ENCODE measurements at regions not wholly inside any gene's neighbourhood (a gene's known extent, or its start where the extent isn't known, plus 50 kb on each side); places are given as distances from the start of the nearest gene placed in this dataset.

DNA sequence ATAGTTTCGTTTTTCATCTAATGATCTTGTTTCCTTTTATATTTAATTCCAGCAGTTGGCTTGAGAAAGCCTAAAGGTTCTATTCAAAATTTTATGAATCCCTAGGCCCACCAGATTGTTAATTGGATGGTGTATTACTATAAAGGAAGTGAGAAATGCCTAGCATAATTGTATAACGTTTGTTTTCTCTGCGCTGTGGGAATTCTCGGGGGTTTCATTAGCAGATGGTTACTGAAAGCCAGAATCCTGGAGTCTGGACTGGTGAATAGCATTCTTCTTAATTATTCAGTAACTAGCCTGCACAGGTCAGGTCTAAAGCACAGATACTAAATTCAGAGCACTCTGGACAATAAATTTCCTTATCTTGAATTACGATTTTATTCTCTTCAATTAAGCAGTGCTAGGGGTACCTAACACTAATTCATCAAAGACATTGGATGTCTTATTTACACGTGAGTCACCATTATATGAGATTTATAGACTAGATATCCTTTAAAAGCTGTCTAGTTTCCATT is 459.4 kb downstream of the DTHD1 start:
- no peak for DNase-seq

- DNase-seq: no peak
These were observed 466.1 kb downstream of the DTHD1 start for GRCh38 chr4:36747277-36748129.

DNA sequence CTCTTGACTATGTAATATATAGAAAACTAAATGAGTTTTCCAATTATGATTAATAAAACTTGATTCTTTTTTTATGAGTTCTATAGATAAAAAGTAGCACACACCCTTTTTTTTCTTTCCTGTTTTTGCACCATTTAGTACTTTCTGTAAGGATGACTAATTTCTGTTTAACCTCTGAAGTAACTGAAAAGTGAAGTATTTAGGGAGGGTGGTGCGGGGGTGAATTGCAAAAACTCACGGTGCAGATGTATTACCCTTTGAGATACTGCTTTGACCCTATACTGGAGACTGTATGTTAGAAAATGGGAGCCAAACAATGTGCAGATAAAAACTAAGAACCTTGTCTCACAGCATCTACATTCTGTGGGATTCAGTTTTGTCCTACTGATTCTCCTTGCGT is 471.6 kb downstream of the DTHD1 start:
- no peak for DNase-seq

- DNase-seq: no peak
These were observed 476.3 kb downstream of the DTHD1 start for GRCh38 chr4:36757580-36758311.

DNA sequence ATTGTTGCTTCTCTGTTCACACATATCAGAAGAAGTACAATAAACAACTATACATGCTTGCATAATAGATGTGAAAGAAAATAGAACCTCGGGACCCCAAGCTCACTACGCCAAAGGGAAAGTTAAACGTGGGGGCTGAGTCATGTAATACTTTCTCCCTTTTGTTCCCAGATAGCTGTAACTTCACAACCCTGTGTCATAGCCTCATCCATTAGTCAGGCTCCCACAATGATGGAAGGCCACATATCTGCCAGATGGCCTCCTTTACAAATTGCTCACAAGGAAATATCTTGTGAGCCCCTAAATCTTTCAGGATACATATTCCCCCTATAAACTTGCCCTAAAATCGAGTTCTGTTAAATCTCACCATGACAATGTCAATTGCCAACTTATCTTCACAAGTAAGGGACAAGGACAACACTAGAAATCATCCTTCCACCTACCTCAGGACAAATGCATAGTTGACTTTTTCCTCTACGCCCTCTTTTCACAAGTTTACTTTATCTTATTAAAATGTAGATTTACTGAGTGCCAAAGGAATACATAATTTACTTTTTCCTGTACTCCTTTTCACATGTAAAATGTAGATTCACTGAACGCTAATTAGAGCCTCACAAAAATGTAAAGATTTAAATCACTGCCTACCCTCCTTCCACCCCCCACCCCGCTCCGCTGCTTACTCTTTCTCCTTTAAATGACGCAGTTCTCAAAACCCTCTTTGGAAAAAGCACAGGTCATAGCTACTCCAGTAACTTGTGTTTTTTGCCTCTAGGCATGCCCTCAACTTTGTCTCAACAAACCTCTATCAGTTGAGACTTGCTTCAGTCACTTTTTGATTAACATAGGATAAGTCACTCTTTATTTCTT is 477.1 kb downstream of the DTHD1 start:
- DNase-seq: no peak

DNA sequence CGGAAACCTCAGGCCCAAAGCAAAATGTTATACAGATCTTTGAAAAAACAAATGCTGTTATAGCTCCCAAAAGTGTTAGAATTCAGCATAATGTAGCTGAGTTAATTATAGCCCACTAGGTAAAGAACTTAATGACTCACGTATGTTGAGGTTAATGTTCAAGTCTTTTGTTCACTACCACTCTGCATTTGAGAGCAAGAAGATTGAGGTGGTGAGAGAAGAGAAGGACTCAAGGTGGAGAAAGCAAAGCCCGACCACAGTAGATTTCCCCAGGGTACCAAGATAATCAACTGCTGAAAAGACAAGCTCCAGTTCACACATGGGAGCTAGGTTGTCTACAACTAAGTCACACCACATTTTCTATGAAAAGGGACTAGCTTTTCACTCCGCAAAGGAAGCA is 480.2 kb downstream of the DTHD1 start:
- no peak for DNase-seq

GRCh38 chr4:36763814-36764213 is 480.7 kb upstream of the NWD2 start:
- no peak for DNase-seq

DNA sequence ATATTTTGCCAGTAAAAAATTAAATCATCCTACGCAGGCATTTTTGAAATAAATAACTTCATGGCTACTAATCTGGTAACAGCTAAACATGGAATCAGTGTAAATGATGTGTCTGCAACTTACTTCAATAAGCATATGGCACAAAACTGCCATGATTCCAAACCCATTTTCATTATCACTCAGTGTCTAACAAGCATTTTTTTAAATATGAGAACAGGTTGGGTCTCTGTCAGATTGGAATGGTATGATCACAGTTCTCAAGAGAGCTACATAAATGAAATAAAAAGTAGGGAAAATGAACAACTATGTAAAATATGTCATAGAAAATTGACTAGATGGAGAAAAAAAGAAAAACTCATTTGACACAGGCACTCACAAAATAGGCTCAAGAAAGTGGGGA is 476.9 kb upstream of the NWD2 start:
- no peak for DNase-seq

- DNase-seq: no peak
These were observed 473.0 kb upstream of the NWD2 start for GRCh38 chr4:36771411-36772153.

DNA sequence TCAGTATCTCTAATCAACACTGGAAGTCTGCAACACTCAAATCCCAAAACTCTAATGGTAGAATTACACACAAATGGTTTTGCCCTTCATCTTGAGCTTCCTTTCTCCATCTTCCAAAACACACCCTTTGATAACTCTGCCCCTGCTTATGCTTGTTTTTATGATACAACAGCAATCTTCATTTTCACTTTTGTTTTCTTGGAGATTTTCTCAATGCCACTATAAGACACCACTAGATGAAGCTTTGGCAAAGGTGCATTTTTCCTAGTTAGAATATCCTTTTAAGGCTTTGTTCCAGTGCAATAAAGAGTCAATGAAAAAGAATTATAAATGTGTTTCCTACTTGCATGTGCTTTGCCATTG is 472.4 kb upstream of the NWD2 start:
- DNase-seq: no peak

- DNase-seq: no peak
These were observed 471.1 kb upstream of the NWD2 start for GRCh38 chr4:36773467-36773866.

DNA sequence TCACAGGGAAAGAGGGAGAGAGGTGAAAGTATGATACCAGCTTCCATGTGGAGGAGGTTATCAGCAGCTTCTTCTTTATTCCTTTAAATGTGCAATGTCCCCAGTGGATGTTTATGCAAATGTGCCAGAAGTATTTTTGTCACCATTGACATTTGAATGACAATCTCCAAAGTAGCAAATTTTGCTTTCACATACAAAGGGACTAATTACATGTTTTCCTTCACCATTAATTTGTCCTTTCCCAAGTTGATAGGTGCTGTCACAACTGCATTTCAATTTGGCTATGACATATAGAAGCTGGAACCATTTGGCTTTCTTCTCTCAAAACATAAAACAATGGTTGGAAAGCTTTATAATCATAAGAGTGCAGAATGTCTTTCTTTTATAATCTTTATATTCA is 469.0 kb upstream of the NWD2 start:
- DNase-seq: no peak

- DNase-seq: no peak
These were observed 464.9 kb upstream of the NWD2 start for GRCh38 chr4:36779601-36780000.

DNA sequence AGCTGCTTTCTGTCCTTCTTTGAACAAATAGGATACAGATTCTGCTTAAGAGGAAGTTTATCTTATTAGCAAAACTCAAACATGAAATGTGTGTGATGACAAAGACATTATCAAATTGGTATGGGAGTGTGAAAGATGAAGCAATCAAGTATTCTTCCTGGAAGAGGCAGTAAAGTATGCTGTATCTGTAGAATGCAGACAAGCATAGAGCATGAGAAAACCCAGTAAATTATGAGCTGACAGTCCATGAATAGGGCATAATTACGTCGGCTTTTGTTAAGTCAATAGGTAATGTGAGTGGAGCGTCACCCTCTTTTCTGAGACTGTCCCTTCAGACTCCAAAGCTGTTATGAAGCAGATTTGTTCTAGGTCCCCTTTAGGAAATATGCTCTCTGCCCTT is 458.6 kb upstream of the NWD2 start:
- peak; percentile 5 for DNase-seq

DNA sequence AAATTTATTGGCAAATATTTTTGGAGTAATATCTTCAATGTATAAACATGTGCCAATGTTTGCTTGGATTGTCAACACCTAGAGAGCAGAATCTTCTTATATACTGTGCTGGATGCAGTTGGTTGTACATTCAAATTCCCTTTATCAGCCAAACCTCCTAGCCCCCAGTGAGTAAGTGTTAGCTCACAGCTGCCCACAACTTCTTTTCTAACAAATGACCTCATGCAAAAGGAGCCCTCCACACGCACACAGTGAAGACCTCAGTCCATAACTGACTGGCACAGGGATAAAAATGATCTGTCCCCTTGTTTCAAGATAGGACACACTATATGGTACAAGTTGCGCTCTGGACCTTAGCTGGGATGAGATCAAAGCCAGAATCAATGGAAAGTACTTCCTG is 458.0 kb upstream of the NWD2 start:
- DNase-seq: no peak

DNA sequence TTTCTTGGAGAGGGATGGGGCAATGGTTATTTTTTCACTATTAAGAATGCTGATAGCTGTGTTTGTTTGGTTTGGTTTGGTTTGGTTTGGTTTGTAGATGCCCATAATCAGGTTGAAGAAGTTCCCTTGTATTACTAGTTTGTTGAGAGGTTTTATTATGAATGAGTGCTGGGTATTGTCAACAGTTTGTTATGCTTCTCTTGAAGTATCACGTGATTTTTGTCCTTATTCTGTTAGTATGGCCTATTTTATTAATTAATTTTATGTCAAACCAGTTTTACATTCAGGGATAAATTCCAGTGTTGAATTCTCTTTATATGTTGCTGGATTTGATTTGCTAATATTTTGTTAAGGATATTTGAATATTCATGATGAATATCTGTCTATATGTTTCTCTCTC is 449.8 kb upstream of the NWD2 start:
- DNase-seq: no peak

- DNase-seq: no peak
These were observed 432.4 kb upstream of the NWD2 start for GRCh38 chr4:36812149-36812548.

GRCh38 chr4:36815536-36815935 is 429.0 kb upstream of the NWD2 start:
- no peak for DNase-seq

DNA sequence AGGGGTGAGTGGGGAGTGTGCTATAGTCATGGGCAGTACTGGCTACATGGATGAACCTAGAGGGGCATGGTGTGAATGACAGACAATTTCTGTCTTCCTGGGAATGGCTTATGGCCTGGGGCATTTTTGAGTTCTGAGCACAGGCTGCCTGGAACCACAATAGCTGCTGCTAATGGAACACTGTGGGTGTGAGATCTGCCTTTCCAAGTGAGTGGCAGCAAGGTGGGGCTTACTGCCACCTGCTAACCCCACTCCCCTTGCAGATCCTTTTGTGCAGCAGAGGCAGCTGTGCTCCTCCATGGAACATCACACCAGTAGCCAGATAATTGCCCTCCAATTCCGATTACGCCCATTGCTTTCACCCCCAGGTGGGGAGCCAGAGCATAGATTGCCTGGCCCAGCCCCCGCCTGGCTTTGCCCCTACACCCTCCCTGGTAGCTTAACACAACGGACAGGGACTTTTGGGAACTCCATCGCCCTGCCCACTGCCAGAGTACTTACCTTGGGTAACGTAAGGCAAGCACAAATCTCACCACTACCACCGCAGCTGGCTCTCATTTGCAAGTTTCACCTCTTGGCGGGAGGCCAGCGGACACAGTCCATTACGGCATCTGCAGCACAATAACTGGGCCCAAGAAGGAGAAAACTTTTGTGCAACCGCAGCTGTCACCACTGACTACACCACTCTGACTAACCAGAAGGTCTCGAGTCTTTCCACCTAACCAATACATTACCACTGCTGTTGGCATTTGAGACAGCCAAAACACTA is 421.2 kb upstream of the NWD2 start:
- peak; percentile 45 for DNase-seq

GRCh38 chr4:36824682-36825081 is 419.9 kb upstream of the NWD2 start:
- no peak for DNase-seq

DNA sequence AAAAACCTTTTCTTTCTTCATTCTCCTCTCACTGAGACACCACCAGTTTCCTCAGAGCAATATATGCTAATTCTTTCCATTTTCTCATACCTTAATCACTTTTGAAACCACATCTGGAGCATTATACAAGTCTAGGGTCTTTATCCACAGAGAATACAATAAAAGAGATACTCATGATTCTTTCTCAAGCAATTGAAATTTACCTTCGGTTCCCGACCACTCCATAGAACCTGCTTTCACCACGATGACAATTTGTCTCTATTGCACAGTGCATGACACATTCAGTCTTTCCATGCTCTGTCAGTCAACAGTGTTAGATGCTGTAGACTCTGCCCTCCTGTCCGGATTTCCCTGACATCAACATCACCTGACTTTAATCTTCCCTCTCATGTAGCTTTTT is 409.3 kb upstream of the NWD2 start:
- DNase-seq: no peak
